Heart right ventricle (tissue), 16 donors: ENCODE measurements at regions not wholly inside any gene's neighbourhood (a gene's known extent, or its start where the extent isn't known, plus 50 kb on each side); places are given as distances from the start of the nearest gene placed in this dataset.

Experiments used
- ATAC-seq, 8 donors: fragments of 200-7000 bp; cut with Tn5 transposase; one replicate each; pipeline ENCODE4 v1.9.1; 2020; ENCODE audit warnings: mild to moderate bottlenecking in 8 of 8, moderate library complexity in 8 of 8, moderate number of reproducible peaks in 1 of 8
- DNase-seq, 2 donors: peaks; one replicate each; pipeline ENCODE4 v3.0.0-alpha.2; 2020
- H3K27ac ChIP-seq, 10 donors: fragments of 200-600 bp; sonication (generic) in 2 of 10; one replicate each; pipeline versions ENCODE4 v1.5.0 to v1.8.0; 2020 to 2022; ENCODE audit warnings: mild to moderate bottlenecking in 3 of 10
- H3K27me3 ChIP-seq, 7 donors: fragments of 200-600 bp; one replicate each; pipeline ENCODE4 v1.8.0; 2021 to 2022; ENCODE audit warnings: mild to moderate bottlenecking in 2 of 7
- H3K36me3 ChIP-seq, 9 donors: fragments of 200-600 bp; sonication (generic) in 1 of 9; one replicate each; pipeline versions ENCODE4 v1.5.0 to v1.8.0; 2020 to 2022; ENCODE audit warnings: mild to moderate bottlenecking in 2 of 9
- H3K4me1 ChIP-seq, 9 donors: fragments of 200-600 bp; sonication (generic) in 1 of 9; one replicate each; pipeline versions ENCODE4 v1.5.0 to v1.8.0; 2020 to 2022; ENCODE audit warnings: mild to moderate bottlenecking in 4 of 9
- H3K4me3 ChIP-seq, 10 donors: fragments of 200-600 bp; sonication (generic) in 2 of 10; one replicate each; pipeline versions ENCODE4 v1.5.0 to v1.8.0; 2020 to 2022; ENCODE audit warnings: mild to moderate bottlenecking in 7 of 10, moderate library complexity in 2 of 10
- H3K9me3 ChIP-seq, 11 donors: fragments of 200-600 bp in 10 of 11; sonication (generic) in 2 of 11; one replicate each; pipeline versions ENCODE4 v1.5.0 to v1.8.0; 2013 to 2022; ENCODE audit warnings: mild to moderate bottlenecking in 2 of 11, control low read depth in 1 of 11, moderate library complexity in 1 of 11
- CTCF ChIP-seq, 9 donors: fragments of 200-600 bp; sonication (generic) in 2 of 9; IDR thresholded peaks; one replicate each; pipeline versions ENCODE4 v1.5.0 to v1.8.0; 2021 to 2022; ENCODE audit warnings: antibody characterized with exemption in 9 of 9, mild to moderate bottlenecking in 5 of 9, moderate library complexity in 1 of 9
- WGBS, 2 donors: extraction: QIAGEN DNeasy Blood & Tissue Kit; methylation state at CpG; one replicate each; pipeline ENCODE4 v1.1.7; 2013; ENCODE audit warnings: inconsistent platforms in 1 of 2; 5-methylcytosine and 5-hydroxymethylcytosine counted together
- intact Hi-C, 10 donors: fragments of 100-400 bp; cut with DNase I; formaldehyde crosslinking; loops; one replicate each; pipeline versions ENCODE4 v1.11.1 to v1.14.2; 2022
- donor health status: Arrhythmogenic right ventricular cardiomyopathy.
- donor health status: ischemic (EF 13 %, LVEDD 7.1; RV severe dilation, severe dysfunction).
- donor health status: healthy with polysubstance abuse.
- donor health status: DM: no; HTN: yes; CAD: no.
- donor health status: DM: no; HTN: no; CAD: no.
- donor health status: ischemic (EF 25% LVEDD 6.9; RV normal size, moderate dysfunction).
- donor health status: ischemic (EF 25% LVEDD 5.7; RV mildly dilated, moderate dysfunction).
- donor health status: healthy.
- donor health status: DM: yes; HTN: yes; CAD: no.
- donor health status: Ischemic cardiomyopathy.
- donor health status: ischemic (EF 35%, LVEDD 5.7; RV mildly dilated, moderate dysfunction).
- donor health status: nonischemic (EF 11% LVEDD 7.7; RV severe dilation, severe dysfunction).
- donor health status: DM: yes; HTN: yes; CAD: no.
- donor health status: PGD.
- donor health status: ischemic (EF 29% LVEDD 5.4; RV normal size, mild dysfunction).
- donor health status: nonischemic (EF 23%, LVEDD 6.1; RV moderate dilation, normal function).

- Histone ChIP-seq H3K4me3 (no peak overlapping the region), H3K27ac (no peak overlapping the region), H3K36me3 (no peaks in the 10 kb centered on the region), H3K9me3 (peaks cover 0 to 6% (median 0%) of the 10 kb centered on the region in 11 donors), H3K4me1 (no peaks in the 10 kb centered on the region), H3K27me3 (no peaks in the 10 kb centered on the region)
- 27 to 40% methylated on average over 1 of the region's 1 CpG for WGBS, 2 donors
- no peak for DNase-seq
- TF ChIP-seq CTCF (IDR thresholded peaks at IDR 0.05): no peak
- intact Hi-C loops: no loop called here
- ATAC-seq: no peak
Measured at GRCh38 chr10:9416331-9416730, 1361.8 kb downstream of the GATA3 start.

DNA sequence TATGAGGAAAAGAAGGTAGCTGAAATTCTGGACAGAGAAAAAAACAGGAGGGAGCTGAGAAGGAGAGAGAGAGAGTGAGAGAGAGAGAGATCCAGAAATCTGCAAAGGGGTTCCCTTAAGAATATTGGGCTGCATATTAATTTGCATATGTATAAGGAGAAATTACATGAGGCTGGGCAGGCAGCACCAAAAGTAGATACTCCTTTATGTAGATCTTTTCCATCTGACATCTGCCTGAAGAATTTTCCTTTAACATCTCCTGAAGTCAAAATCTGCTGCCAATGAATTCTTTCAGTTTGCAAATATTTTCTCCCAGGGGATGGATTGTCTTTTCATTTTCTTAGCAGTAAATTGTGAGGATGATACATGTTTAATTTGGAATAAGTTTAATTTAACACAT is 1365.3 kb downstream of the GATA3 start:
- H3K4me1 ChIP-seq: no peaks in the 10 kb centered on the region
- H3K4me3 ChIP-seq: no peak overlapping the region
- no peaks in the 10 kb centered on the region for H3K27me3 ChIP-seq
- no peak for ATAC-seq
- TF ChIP-seq CTCF (IDR thresholded peaks at IDR 0.05): no peak
- no peak for DNase-seq
- no peak overlapping the region for H3K27ac ChIP-seq
- intact Hi-C loops: no loop called here
- peaks cover 0 to 3% (median 0%) of the 10 kb centered on the region in 11 donors for H3K9me3 ChIP-seq
- no peaks in the 10 kb centered on the region for H3K36me3 ChIP-seq

DNA sequence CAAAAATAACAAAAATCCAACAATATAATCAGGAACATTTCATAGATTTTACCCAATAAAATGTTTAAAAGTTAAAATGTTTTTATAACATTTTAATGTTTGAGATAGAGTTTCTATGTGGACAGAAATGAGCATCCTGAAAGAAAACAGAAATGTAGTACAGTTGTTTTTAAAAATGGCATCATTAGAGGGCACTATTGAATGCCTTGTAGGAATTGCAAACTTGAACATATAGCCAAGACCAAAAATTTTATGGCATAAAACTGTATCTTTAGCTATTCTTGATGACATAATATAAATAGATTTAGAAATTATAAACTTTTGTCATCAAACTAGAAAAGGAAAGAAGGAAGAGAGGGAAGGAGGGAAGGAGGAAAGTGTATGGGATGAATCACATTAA is 1372.7 kb downstream of the GATA3 start:
- Histone ChIP-seq H3K36me3 (no peaks in the 10 kb centered on the region), H3K4me3 (no peak overlapping the region), H3K27ac (no peak overlapping the region), H3K4me1 (no peaks in the 10 kb centered on the region), H3K27me3 (no peaks in the 10 kb centered on the region), H3K9me3 (peaks cover 0 to 7% (median 0%) of the 10 kb centered on the region in 11 donors)
- ATAC-seq: no peak
- DNase-seq: no peak
- intact Hi-C loops: no loop called here
- peak in 3 of 9 donors; percentile 6 to 38 (median 25) for TF ChIP-seq CTCF (IDR thresholded peaks at IDR 0.05)

- intact Hi-C loops: no loop called here
- H3K4me3 ChIP-seq: no peak overlapping the region
- TF ChIP-seq CTCF (IDR thresholded peaks at IDR 0.05): no peak
- 80 to 86% methylated on average over 2 of the region's 2 CpGs for WGBS, 2 donors
- no peaks in the 10 kb centered on the region for H3K27me3 ChIP-seq
- ATAC-seq (no peak), DNase-seq (no peak)
- H3K27ac ChIP-seq: no peak overlapping the region
- H3K36me3 ChIP-seq: no peaks in the 10 kb centered on the region
- H3K9me3 ChIP-seq: peaks cover 0 to 9% (median 0%) of the 10 kb centered on the region in 11 donors
- no peaks in the 10 kb centered on the region for H3K4me1 ChIP-seq
Measured at GRCh38 chr10:9437131-9437530, 1382.6 kb downstream of the GATA3 start.

DNA sequence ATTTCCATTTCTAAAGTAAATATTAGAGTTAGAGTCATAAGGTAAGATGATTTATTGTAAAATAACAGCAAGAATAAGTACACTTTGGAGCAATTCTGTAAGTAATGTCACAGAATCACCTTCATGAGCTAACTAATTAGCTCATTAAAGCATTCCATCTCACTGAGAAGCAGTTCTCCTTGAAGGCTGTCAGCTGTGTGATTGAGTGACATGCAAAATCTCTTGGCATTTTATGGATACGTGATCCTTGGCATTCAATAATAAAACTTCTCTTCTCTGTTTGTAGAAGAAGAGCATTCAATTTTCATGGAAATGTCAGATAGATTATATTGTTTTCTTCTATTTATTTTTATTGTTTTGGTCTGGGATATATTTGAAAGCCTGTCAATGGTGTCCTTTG is 1389.3 kb downstream of the GATA3 start:
- Histone ChIP-seq H3K27me3 (no peaks in the 10 kb centered on the region), H3K27ac (no peak overlapping the region), H3K4me1 (no peaks in the 10 kb centered on the region), H3K9me3 (peaks cover 0 to 5% (median 0%) of the 10 kb centered on the region in 11 donors), H3K4me3 (no peak overlapping the region), H3K36me3 (no peaks in the 10 kb centered on the region)
- ATAC-seq (no peak), DNase-seq (no peak)
- WGBS, 2 donors: 48 to 64% methylated on average over 1 of the region's 1 CpG
- intact Hi-C loops: no loop called here
- TF ChIP-seq CTCF (IDR thresholded peaks at IDR 0.05): no peak
